Upper lobe of left lung (tissue), 6 donors: ENCODE measurements at regions not wholly inside any gene's neighbourhood (a gene's known extent, or its start where the extent isn't known, plus 50 kb on each side); places are given as distances from the start of the nearest gene placed in this dataset.

Source experiments
- ATAC-seq, 2 donors: fragments of 200-7000 bp; cut with Tn5 transposase; one replicate each; pipeline ENCODE4 v1.9.1; 2022; ENCODE audit warnings: mild to moderate bottlenecking in 2 of 2, moderate library complexity in 2 of 2; ENCODE audit not compliant: low FRiP score in 2 of 2
- DNase-seq, 2 donors: peaks; one replicate each; pipeline ENCODE4 v3.0.0-alpha.2; 2019 to 2020
- H3K27ac ChIP-seq, 4 donors: fragments of 200-600 bp; sonication (generic); one replicate each; pipeline ENCODE4 v1.5.1; 2016 to 2019
- H3K27me3 ChIP-seq, 4 donors: fragments of 200-600 bp; sonication (generic); one replicate each; pipeline ENCODE4 v1.5.1; 2017 to 2019
- H3K36me3 ChIP-seq, 4 donors: fragments of 200-600 bp; sonication (generic); one replicate each; pipeline ENCODE4 v1.5.1; 2016 to 2019
- H3K4me1 ChIP-seq, 4 donors: fragments of 200-600 bp; sonication (generic); one replicate each; pipeline ENCODE4 v1.5.1; 2018 to 2019
- H3K4me3 ChIP-seq, 4 donors: fragments of 200-600 bp; sonication (generic); one replicate each; pipeline ENCODE4 v1.5.1; 2017 to 2019; ENCODE audit warnings: mild to moderate bottlenecking in 2 of 4, moderate library complexity in 1 of 4
- H3K9me3 ChIP-seq, 4 donors: fragments of 200-600 bp; sonication (generic); one replicate each; pipeline ENCODE4 v1.5.1; 2018 to 2019
- EP300 ChIP-seq, 4 donors: sonication (generic); formaldehyde crosslinking; IDR thresholded peaks; one replicate each; pipeline ENCODE4 v1.5.1; 2017; ENCODE audit warnings: antibody characterized with exemption in 4 of 4, control low read depth in 2 of 4
- POLR2A ChIP-seq, 4 donors: fragments of 450-650 bp; IDR thresholded peaks; one replicate each; pipeline ENCODE4 v1.5.1; 2016 to 2017; ENCODE audit warnings: antibody characterized with exemption in 4 of 4, mild to moderate bottlenecking in 2 of 4
- POLR2AphosphoS5 ChIP-seq, 2 donors: sonication (generic); formaldehyde crosslinking; IDR thresholded peaks; one replicate each; pipeline ENCODE4 v1.5.1; 2017; ENCODE audit warnings: antibody characterized with exemption in 2 of 2
- WGBS, 2 donors: methylation state at CpG; one replicate each; pipeline ENCODE4 v1.1.5; 2017 to 2018; 5-methylcytosine and 5-hydroxymethylcytosine counted together
- TF ChIP-seq, protein P1 (sequence below), 6 experiments: fragments of 450-650 bp in 4 of 6; fragments of 200-600 bp in 2 of 6; sonication (generic) in 2 of 6; IDR thresholded peaks; one replicate each; pipeline ENCODE4 v1.5.1; 2016 to 2019; ENCODE audit warnings: antibody characterized with exemption in 6 of 6
- donor health status: DM: no; HTN: no; CAD: no; lungs with moderate emphysema.
- donor health status: DM: no; HTN: yes; CAD: no; lungs with severe emphysema.

DNA sequence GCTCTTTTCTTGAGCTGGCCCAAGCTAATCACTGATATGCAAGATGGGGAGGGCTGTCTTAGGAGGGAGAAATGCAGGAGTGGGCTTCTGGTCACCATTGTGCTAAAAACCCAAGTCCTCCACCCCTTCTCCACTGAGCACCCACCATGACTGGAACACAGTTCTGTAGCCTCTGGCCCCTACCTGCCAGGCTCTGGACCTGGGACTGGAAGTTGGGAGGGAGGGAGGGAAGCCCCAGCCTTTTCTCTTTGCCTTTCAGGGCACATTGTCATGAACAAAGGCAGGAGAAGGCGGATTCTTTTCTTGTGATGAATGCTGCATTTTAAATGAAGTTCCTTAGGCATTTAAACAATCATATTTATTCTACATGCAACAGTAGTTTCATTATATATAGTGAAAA lies 559.1 kb upstream of the TRPC7 start:
- DNase-seq = no peak
- Histone ChIP-seq H3K4me1 (no peaks in the 10 kb centered on the region), H3K9me3 (no peaks in the 10 kb centered on the region), H3K4me3 (no peak overlapping the region), H3K36me3 (no peaks in the 10 kb centered on the region), H3K27ac (no peak overlapping the region), H3K27me3 (no peaks in the 10 kb centered on the region)
- no peak for TF ChIP-seq POLR2AphosphoS5 (IDR thresholded peaks at IDR 0.05)
- no peak for TF ChIP-seq EP300 (IDR thresholded peaks at IDR 0.05)
- no peak for TF ChIP-seq POLR2A (IDR thresholded peaks at IDR 0.05)
- TF ChIP-seq, protein P1, sequence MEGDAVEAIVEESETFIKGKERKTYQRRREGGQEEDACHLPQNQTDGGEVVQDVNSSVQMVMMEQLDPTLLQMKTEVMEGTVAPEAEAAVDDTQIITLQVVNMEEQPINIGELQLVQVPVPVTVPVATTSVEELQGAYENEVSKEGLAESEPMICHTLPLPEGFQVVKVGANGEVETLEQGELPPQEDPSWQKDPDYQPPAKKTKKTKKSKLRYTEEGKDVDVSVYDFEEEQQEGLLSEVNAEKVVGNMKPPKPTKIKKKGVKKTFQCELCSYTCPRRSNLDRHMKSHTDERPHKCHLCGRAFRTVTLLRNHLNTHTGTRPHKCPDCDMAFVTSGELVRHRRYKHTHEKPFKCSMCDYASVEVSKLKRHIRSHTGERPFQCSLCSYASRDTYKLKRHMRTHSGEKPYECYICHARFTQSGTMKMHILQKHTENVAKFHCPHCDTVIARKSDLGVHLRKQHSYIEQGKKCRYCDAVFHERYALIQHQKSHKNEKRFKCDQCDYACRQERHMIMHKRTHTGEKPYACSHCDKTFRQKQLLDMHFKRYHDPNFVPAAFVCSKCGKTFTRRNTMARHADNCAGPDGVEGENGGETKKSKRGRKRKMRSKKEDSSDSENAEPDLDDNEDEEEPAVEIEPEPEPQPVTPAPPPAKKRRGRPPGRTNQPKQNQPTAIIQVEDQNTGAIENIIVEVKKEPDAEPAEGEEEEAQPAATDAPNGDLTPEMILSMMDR (IDR thresholded peaks at IDR 0.05) = no peak
- no peak for ATAC-seq
- 81% methylated on average over 1 of the region's 1 CpG for WGBS, 2 donors

DNA sequence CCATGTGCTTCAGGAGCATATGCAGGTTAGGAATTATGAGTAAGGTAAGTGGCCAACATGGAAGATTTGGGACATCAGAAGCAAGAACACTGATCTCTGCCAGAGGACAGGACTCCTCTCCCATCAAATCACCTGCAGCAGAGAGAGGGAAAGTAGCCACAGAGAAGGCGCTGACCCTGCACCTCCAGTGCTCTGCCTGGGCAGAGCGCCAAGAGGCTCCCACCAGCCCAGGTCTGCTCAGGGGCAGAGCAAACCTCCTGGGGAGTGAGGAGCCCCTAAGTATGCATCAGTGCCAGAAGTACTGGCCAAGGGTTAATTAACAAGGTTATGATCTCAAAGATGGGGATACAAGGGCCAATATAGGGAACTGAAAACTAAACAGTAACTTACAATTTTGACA lies 545.3 kb upstream of the TRPC7 start:
- Histone ChIP-seq H3K27me3 (no peaks in the 10 kb centered on the region), H3K36me3 (no peaks in the 10 kb centered on the region), H3K4me1 (no peaks in the 10 kb centered on the region), H3K4me3 (no peak overlapping the region), H3K9me3 (no peaks in the 10 kb centered on the region), H3K27ac (no peak overlapping the region)
- ATAC-seq (no peak), DNase-seq (no peak)
- WGBS, 2 donors = 90 to 94% methylated on average over 2 of the region's 2 CpGs
- TF ChIP-seq, protein P1 (IDR thresholded peaks at IDR 0.05) = no peak
- TF ChIP-seq POLR2AphosphoS5 (IDR thresholded peaks at IDR 0.05) = no peak
- TF ChIP-seq POLR2A (IDR thresholded peaks at IDR 0.05) = no peak
- no peak for TF ChIP-seq EP300 (IDR thresholded peaks at IDR 0.05)

DNA sequence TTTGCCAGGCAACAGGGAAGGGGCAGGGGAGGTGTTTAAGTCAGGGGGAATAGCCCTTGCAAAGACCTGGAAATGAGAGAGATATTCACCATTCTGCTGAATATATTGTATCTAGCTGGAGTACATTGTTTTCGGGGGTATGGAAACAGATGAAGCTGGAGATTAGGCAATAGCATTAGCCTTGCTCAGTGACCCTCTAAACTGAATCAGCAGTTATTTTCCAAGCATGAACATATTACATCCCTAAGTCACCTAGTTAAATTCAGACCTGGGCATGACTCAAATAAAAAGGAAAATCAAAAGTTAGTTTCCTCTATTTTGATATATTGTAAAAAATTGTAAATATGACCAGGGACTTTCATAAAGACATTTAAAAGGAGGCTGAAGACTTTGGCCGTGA lies 544.6 kb upstream of the TRPC7 start:
- no peak for ATAC-seq
- H3K27ac ChIP-seq = no peak overlapping the region
- H3K36me3 ChIP-seq = no peaks in the 10 kb centered on the region
- TF ChIP-seq EP300 (IDR thresholded peaks at IDR 0.05) (no peak), POLR2AphosphoS5 (IDR thresholded peaks at IDR 0.05) (no peak), POLR2A (IDR thresholded peaks at IDR 0.05) (no peak)
- TF ChIP-seq, protein P1 (IDR thresholded peaks at IDR 0.05) = no peak
- no peaks in the 10 kb centered on the region for H3K4me1 ChIP-seq
- no peak for DNase-seq
- WGBS, 2 donors = 82% methylated on average over 2 of the region's 2 CpGs
- no peaks in the 10 kb centered on the region for H3K9me3 ChIP-seq
- H3K27me3 ChIP-seq = no peaks in the 10 kb centered on the region
- H3K4me3 ChIP-seq = no peak overlapping the region

DNA sequence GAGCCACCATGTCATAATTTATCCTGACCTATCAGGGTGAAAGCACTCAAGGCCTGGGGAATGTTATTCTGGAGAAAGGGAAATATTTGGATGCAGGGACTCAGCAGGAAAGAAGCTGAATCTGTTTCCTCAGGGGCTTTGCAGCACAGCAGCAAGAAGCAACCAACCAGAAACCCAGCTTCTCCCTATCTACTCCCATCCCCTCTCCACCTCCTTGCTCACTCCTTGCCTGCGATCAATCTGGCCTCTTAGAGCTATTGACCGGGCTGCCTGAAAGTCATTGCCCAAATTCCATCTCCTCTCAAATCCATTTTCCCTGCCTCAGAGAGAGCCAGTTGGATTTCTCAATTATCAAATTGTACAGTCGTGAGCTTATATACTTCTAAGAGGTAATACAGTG lies 542.0 kb upstream of the TRPC7 start:
- H3K4me3 ChIP-seq = no peak overlapping the region
- ATAC-seq (no peak), DNase-seq (no peak)
- WGBS, 2 donors = 63 to 89% methylated on average over 3 of the region's 3 CpGs
- H3K27ac ChIP-seq = no peak overlapping the region
- H3K4me1 ChIP-seq = no peaks in the 10 kb centered on the region
- H3K27me3 ChIP-seq = no peaks in the 10 kb centered on the region
- H3K9me3 ChIP-seq = no peaks in the 10 kb centered on the region
- no peak for TF ChIP-seq POLR2AphosphoS5 (IDR thresholded peaks at IDR 0.05)
- TF ChIP-seq, protein P1 (IDR thresholded peaks at IDR 0.05) = no peak
- no peak for TF ChIP-seq EP300 (IDR thresholded peaks at IDR 0.05)
- TF ChIP-seq POLR2A (IDR thresholded peaks at IDR 0.05) = no peak
- no peaks in the 10 kb centered on the region for H3K36me3 ChIP-seq

DNA sequence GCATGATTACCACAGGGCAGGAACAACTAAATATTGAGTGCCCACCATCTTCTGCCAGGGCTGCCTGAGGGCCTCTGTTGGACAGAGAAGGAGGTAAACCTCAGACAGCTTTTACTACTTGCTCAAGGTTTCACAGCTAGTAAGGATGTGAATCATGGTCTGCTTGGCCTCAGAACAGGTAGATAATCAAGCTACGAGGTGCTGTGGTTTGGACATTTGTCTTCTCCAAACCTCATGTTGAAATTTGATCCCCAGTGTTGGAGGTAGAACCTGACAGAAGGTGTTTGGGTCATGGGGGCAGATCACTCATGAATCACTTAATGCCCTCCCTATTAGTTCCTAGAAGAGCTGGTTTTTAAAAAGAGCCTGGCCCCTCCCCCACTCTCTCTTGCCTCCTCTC lies 541.2 kb upstream of the TRPC7 start:
- Histone ChIP-seq H3K4me3 (no peak overlapping the region), H3K27me3 (no peaks in the 10 kb centered on the region), H3K36me3 (no peaks in the 10 kb centered on the region), H3K9me3 (no peaks in the 10 kb centered on the region), H3K4me1 (no peaks in the 10 kb centered on the region), H3K27ac (no peak overlapping the region)
- TF ChIP-seq POLR2AphosphoS5 (IDR thresholded peaks at IDR 0.05) = no peak
- TF ChIP-seq, protein P1 (IDR thresholded peaks at IDR 0.05) = no peak
- TF ChIP-seq POLR2A (IDR thresholded peaks at IDR 0.05) = no peak
- TF ChIP-seq EP300 (IDR thresholded peaks at IDR 0.05) = no peak
- 62% methylated on average over 1 of the region's 1 CpG; no CpG with 5 or more reads in 1 of the 2 donors for WGBS, 2 donors
- ATAC-seq (no peak), DNase-seq (no peak)
